HG03469 (cell line): ENCODE measurements at regions not wholly inside any gene's neighbourhood (a gene's known extent, or its start where the extent isn't known, plus 50 kb on each side); places are given as distances from the start of the nearest gene placed in this dataset.
"Not testable (repeated sequence)": the region's sequence is repeated elsewhere in the genome, so short reads cannot be mapped to it uniquely, and the experiment has no call there.

ENCODE experiments used
- ATAC-seq: cut with Tn5 transposase; IDR thresholded peaks from one replicate; pipeline ENCODE4 v1.9.1; 2021; ENCODE audit warnings: mild to moderate bottlenecking, moderate library complexity, moderate number of reproducible peaks; ENCODE audit not compliant: unreplicated experiment

DNA sequence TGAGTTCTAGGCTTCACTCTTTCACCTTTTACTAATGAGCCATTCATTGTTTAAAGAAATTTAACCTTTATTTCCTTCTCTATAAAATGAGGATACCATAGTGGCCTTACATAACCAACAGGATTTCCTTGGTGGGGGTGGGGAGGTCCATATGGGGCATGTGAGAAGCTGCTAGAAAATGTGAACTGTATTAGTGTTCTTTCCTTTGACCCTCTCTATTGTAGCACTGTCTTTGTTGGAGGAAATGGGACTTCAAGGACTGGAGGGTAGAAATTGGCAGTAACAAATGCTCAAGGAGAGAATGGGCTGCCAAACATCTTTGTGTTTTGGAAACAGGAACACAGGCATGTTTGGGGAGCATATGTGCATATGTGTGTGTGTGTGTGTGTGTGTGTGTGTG is 468.7 kb upstream of the ZEB2 start:
- no peak for ATAC-seq

DNA sequence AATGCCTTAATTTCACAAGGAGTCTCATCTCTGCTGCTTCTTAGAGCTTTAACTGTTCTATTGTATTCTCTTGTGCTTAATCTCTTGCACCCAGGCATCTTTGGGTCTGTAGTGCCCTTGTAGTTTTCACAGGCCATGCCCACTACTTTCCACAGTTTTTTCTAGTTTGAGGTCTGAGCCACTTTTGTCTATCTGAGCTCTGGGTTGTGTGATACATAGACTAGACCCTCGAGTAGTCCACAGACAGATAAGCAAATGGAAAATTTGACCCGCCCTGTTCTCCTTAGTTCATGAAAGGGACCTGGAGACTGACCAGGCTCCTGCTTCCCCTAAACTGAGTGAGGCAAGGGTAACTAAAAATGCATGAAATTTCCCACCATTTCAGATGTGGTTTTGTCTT is 466.8 kb upstream of the ZEB2 start:
- ATAC-seq = no peak

DNA sequence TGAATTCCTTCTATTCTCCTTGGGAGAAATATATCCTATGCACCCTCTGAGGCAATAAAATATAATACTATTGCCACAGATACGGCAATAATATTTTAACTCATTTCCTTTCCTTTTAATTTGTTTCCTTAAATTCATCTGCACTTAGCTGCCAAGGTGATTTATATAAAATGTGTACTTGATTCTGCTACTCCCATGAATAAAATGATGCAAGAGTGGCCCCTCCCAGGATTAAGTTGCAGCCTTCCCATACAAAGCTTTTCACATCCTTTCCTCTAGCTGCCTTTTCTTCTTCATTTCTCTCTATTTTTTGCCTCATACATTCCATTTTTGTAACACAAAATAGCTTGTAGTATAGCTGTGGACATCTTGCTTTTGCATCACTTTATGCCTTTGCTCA is 464.1 kb upstream of the ZEB2 start:
- no peak for ATAC-seq

DNA sequence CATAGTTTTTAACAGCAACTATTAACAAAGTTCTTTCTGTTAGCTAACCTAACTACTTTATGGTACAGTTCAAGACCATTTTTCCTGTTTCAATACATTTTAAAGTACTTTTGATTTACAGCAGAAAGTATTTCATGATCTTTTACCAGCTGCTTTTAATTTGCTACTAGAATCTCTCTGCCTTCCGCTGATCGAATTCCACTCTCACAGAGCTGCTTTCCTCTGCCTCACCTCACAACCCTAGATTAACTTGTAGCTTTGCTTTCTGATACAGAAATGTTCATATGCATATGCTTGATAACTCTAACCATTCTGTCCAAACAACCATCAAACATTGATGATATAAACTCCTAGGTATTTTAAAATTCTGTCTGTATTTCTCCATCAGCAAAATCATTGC is 463.2 kb upstream of the ZEB2 start:
- no peak for ATAC-seq

DNA sequence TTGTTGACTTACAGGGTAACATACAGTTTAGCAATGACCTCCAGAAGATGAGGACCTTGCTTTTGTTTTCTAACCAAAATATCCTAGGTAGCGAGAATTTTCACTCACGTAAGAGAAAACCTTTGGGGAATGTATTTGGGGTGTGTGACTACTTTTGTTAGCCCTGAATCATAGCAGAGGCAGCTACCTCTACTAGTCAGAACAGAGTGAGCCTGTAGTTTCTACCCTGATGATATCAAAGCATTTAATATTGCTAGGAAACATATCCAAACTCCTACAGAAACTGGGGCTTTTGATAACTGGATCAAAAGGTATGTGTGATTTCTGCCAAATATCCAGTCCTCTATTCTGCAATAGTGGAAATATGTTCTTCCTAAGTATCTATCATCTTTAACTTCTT is 462.6 kb upstream of the ZEB2 start:
- ATAC-seq = no peak

DNA sequence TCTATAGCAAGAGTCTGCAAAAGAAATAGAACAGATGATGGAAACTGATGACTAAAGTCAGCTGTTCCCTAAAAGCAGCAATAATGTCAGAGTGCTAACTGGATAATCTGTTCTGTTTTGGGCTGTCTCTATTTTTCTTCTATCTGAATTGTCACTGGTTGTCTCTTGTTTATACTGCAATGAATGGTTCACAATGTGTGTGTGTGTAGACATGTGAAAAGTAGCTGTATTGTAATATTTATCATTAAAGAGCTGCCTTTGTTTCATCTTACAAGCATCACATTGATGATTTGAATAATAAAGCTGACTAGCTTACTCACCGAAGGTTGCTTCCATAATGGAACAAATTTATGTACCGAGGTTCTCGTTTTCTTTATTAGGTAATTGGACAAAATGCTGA is 456.0 kb upstream of the ZEB2 start:
- no peak for ATAC-seq

DNA sequence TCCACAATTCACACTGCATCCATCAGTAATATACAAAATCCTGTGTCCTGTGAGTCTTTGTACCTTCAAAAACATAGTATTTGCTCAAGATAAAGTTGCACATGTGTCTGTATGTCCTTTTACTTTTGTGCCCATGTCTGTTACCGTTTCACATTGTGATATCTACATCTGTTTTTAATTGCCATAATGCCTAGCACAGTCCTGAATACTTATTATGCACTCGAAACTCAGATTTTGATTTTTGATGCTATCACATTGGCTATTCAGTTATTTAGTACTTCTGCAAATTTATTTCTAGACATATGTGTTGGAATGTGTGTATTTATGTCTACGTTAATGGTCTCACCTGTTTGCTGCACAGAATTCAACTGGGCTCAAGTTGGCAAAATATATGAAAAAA is 452.8 kb upstream of the ZEB2 start:
- ATAC-seq = no peak

DNA sequence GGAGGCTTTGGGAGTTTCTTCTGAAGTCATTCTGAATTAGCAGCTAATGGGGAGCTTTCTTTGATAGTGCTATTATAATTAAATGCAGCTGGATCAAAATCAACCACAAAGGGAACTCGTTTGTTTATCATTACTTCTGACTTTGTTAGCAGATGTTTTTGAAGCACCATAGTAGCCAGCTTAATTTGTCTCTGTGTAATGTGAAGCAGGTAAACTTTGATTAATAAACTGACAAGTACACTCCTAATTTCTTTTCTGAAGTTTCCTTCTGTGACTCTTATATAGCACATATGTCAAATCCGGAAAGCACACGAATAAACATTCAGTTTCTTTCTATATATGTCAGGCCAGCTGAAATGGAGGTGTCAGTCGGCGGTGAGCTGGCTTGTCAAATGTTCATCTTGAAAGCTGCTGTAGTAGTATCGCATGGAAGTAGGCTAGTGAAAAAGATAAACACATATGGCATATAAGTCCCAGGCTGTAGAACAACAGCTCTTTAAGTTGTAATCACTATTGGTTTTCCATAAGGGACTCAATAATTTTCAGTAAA is 451.9 kb upstream of the ZEB2 start:
- ATAC-seq = no peak

DNA sequence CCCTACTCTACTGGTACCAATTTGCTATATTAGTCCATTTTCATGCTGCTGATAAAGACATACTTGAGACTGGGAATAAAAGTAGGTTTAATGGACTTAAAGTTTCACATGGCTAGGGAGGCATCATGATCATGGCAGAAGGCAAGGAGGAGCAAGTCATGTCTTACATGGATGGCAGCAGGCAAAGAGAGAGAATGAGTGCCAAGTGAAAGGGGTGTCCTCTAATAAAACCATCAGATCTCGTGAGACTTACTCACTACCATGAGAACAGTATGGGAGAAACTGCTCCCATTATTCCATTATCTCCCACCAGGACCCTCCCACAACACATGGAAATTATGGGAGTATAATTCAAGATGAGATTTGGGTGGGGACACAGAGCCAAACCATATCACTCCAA is 450.5 kb upstream of the ZEB2 start:
- ATAC-seq = not testable (repeated sequence)

DNA sequence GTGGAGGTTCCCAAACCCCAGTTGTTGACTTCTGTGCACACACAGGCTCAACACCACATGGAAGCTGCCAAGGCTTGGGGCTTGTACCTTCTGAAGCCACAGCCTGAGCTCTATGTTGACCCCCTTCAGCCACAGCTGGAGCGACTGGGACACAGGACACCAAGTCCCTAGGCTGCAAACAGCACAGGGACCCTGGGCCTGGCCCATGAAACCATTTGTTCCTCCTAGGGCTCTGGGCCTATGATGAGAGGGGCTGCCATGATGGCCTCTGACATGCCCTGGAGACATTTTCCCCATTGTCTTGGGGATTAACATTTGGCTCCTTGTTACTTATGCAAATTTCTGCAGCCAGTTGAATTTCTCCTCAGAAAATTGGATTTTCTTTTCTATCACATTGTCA is 449.6 kb upstream of the ZEB2 start:
- not testable (repeated sequence) for ATAC-seq

DNA sequence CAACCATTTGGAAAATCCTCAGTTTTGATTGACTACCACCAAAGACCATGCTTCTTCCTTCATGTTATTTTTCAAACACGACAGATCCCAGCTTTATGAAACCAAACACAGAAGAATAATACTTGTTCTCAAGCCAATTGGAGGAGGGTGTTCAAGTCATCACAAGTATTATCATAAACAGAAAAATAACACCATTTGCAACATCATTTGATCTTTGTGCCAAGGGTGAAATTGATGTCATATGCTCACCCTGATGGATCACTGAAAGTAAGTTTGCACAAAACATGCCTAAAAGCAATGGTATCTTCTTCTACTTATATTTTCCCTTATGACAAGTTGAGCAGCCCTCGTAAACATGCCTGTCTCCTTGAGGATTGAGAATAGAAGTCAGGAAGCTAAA is 448.0 kb upstream of the ZEB2 start:
- no peak for ATAC-seq

DNA sequence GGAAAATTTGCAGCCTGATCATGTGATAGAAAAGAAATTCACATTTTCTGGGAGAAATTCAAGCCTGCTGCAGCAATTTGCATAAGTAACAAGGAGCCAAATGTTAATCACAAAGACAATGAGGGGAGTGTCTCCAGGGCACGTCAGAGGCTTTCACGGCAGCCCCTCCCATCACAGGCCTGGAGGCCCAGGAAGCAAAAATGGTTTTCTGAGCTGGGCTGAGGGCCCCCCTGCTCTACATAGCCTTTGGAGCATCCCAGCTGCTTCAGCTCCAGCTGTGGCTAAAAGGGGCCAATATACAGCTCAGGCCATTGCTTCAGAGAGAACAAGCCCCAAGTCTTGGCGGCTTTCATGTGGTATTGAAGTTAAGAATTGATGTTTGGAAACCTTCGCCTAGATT is 445.3 kb upstream of the ZEB2 start:
- ATAC-seq = no peak

DNA sequence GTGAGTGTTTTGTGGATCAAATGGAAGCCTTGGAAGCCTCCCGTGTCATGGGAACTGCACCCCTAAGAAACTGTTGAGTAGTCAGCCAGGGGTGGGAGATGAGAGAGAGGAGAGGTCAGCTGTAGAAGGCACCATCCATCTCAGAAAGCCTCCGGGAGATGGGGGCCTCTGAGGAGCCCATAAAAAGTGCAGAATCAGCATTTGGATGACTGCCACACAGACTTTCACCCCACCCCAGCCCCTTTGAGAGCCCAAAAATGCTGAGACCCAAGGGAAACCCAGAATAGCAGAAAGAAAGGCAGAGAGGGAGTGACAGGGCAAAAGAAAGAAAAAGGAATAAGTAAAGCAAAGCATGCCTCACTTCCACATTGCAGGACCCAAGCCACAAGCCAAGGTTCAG is 443.1 kb upstream of the ZEB2 start:
- ATAC-seq = no peak

DNA sequence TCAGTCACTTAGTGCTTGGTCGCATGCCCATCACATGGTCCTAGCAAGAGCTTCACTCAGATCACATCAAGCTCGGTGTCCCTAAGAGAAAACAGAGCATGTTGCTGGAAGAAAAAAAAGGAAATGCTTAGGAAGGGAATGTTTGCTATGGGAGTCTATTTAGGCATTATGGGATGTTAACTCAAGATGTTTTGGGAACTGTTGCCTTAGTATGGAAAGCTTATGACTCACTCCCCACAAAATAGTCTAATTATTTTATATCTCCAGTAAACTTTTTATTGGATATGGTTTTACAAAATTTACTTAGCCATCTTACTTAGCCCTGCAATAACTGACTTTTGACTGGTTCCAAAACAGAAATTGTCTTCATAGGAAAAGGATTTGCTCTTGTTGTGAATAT is 439.5 kb upstream of the ZEB2 start:
- ATAC-seq = no peak

DNA sequence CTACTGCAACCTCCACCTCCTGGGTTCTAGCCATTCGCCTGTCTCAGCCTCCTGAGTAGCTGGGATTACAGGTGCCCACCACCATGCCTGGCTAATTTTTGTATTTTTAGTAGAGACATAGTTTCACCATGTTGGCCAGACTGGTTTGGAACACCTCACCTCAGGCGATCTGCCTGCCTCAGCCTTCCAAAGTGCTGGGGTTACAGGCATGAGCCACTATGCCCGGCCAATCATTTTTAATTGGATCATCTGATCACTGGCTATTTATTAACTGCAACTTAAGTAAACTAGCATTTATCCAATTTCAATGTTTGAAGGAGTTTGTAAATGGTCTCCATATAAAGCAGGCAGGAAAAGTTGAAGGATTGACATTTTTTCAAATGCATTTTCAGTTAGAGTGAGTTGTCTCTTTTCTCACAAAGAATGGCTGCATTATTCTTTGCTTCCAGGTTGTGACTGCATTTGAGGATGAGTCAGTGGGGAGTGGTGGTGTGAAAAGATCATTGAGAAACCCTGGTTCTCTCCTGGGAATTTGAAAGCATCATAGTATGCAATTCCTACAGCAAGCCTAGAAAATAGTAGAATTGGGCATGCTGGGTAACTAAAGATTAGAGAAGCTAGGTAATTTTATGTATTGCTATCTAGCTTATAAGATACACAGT is 431.1 kb upstream of the ZEB2 start:
- ATAC-seq = no peak

DNA sequence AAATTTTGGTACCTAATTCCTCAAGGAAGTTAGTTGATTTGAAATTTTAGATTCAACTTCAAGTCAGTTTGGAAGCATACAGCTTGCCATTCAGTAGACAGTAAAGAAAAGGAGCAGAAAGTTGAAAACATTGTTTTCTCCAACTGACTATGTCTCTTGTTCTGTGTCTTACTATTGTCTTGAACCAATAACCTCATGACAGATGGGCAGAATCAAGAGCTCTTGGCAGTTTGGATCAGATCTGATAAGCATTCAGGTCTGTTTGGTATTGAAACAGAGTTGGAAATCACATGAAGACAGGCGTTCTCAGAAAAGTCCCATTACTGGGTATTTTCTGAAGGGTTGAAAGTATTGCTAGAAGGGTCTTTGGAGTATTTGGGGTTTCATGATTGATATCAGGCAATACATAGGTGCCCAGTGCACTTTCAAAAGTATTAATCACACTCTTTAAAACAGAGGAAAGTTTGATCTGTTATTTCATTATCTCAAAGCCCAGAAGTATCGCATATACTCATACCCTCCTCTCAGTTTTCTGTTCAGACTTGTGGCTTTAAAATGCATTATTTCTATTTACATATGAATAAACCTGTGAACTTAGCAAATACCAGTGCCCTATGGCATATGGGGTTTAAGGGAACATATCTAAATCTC is 428.4 kb upstream of the ZEB2 start:
- ATAC-seq = no peak

DNA sequence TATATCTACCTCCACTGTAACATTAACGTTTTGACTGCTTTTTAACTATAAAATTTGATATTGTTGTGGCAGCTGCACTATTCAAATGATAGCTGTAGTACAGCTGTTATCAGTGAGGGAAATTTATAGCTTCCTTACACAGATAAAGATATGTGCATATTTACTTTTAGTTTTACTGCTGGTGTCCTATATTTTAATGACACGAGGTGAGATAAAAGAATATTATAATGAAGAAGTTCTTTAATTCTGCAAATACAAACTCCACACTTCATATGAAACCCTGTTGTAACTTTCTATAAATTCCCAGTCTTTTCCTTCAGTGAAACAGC is 427.8 kb upstream of the ZEB2 start:
- ATAC-seq = no peak

DNA sequence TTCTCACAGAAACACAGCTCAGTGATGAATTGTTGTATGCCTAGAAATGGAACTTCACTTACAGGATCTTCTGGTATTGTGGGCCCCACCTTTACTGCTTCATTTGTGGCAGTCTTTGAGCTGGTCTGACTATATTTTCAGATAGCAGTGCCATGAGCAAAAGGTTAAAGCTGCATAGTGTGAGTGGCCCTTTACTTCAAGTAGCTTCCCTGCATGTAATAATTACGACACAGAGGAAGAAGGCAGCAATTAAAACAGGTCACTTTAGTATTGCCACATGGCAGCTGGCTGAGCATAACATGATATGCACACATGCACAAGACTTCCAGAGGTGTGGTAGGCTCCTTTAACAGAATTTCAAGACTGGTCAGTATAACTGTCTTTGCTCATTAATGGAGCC is 426.3 kb upstream of the ZEB2 start:
- no peak for ATAC-seq

DNA sequence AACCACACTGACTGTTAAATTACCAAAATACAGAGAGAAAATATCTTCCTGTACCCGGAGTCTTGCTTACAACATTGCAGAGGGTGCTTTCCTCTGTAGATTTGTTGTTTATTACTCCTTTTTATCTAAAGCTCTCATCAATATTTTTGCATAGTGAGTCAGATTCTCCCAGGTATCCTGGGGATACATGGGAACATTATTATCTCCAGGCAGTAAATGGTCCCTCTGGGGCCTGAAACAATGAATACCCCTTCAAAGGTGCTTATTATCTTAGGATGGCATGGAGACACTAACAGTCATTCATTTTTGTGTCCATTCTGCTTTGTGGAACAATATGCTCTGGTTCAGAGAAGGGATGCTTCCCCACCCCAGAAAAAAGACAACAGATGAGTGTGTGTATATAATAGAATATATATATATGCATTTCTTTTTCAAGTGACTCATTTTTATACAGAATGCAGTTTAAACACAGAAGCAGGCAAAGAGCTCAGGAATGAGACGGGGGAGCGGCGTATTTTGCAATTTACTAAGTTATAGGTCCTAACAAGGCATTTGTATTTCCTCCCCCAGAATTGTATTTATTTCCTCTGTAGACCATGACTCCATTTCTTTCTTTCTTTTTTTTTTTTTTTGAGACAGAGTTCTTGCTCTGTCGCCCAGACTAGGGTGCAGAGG is 424.8 kb upstream of the ZEB2 start:
- ATAC-seq = no peak

DNA sequence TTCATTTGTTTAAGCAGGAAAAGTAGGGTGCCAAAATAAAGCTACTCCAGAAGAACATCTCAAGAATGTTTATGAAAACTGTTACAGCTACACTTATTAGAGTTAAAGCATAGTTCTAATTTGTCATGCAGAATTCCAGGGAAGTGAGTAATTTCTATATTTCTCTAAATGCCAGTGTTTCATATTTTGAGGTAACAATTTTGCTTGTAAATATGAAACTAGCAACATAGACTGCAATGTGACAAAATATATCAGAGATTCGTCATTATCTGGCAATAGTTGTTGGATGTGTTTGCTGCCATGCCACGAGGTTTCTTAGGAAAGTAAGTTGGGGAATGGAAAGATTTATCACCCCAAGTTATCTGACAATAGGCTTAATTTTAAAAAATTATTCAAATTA is 424.1 kb upstream of the ZEB2 start:
- no peak for ATAC-seq

DNA sequence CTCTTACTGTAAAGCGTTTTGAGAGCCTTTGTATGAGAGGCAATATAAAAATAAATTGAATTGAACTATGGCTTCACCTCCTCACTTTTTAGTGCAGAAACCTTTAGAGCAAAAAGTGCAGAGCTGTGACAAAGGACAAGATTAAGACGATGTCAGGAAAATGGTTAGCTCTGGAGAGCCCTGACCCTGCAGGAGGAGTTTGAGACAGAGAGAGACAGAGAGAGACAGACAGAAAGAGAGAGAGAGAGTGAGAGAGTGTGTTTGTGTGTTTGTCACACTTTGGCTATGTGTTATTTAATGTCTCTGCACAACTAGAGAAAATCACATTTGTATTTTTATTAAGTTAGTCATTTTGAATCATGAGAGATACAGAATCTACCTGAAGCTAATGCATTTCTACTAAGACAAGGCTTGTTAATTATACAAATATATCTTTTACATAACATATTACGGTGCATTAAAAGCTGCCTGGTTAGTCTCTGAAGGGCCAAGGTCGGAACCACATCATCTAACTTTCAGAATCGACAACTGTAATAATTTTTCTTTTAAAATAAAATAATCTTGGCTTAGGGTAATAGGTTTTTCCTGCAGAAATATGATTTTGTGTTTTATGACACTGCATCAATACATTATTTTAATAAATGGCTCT is 423.5 kb upstream of the ZEB2 start:
- no peak for ATAC-seq
